ENCODE measurements at regions not wholly inside any gene's neighbourhood (a gene's known extent, or its start where the extent isn't known, plus 50 kb on each side); places are given as distances from the start of the nearest gene placed in this dataset.

DNA sequence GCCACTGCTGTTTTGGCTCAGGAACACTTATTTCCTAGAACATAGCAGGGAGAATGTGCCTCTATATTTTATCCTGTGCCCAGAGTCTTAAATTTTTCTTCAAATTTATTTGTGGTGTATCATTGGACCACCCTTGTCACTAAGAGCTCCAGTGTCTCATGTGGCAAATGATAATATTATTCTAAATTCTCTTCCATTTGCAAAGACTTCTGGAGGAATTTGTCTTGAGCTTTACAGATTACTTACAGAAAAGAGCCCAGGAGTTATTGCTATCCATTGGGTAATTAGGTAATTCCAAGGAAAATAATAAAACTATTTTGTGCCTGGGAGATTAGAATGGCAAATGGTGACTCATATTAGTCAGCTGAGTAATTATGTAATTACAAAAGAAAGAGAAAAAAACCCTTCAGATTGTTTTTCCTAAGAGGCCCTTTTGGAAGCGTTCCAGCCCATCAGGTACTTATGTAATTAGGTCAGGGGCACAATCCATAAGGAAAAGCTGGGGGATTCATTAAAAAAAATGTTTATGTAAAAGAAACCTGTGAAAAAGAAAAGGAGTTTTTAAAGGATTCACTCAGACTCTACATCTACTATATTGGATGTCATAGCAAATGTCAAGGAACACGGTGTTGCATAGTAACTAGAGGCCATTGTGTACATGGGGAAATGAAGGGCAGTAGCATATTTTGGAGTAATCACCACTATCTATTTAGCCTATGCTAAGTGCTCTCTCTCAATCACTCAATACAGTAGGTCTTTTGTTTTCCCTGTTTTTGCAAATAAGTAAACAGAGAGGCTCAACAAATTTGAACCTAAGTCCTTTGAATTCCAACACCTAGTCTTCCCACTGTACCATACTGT lies 380.9 kb upstream of the RARB start:
- ChIA-PET POLR2A (no interaction called here), CTCF (no interaction called here)
- Histone ChIP-seq H3K27ac (ENCODE audit: low read length) (no peak overlapping the region), H3K9me3 (ENCODE audit: control insufficient read depth, insufficient read depth, low read depth, low read length) (no peaks in the 10 kb centered on the region), H3K27me3 (ENCODE audit: control insufficient read depth, insufficient read depth, low read length) (no peaks in the 10 kb centered on the region), H3K4me1 (ENCODE audit: control insufficient read depth, insufficient read depth, low read length) (no peaks in the 10 kb centered on the region), H3K4me3 (ENCODE audit: low read depth in 2 of 2, low read length in 2 of 2) (no peak overlapping the region), H3K36me3 (ENCODE audit: control insufficient read depth, insufficient read depth, low read length) (no peaks in the 10 kb centered on the region)
- BruUV-seq (replicated peaks): no TSS peak
- TF ChIP-seq, protein P1, sequence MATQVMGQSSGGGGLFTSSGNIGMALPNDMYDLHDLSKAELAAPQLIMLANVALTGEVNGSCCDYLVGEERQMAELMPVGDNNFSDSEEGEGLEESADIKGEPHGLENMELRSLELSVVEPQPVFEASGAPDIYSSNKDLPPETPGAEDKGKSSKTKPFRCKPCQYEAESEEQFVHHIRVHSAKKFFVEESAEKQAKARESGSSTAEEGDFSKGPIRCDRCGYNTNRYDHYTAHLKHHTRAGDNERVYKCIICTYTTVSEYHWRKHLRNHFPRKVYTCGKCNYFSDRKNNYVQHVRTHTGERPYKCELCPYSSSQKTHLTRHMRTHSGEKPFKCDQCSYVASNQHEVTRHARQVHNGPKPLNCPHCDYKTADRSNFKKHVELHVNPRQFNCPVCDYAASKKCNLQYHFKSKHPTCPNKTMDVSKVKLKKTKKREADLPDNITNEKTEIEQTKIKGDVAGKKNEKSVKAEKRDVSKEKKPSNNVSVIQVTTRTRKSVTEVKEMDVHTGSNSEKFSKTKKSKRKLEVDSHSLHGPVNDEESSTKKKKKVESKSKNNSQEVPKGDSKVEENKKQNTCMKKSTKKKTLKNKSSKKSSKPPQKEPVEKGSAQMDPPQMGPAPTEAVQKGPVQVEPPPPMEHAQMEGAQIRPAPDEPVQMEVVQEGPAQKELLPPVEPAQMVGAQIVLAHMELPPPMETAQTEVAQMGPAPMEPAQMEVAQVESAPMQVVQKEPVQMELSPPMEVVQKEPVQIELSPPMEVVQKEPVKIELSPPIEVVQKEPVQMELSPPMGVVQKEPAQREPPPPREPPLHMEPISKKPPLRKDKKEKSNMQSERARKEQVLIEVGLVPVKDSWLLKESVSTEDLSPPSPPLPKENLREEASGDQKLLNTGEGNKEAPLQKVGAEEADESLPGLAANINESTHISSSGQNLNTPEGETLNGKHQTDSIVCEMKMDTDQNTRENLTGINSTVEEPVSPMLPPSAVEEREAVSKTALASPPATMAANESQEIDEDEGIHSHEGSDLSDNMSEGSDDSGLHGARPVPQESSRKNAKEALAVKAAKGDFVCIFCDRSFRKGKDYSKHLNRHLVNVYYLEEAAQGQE (IDR thresholded peaks at IDR 0.05; ENCODE audit: insufficient read depth in 1 of 2, low read depth in 2 of 2, low read length in 1 of 2): no peak
- TF ChIP-seq, protein P2, sequence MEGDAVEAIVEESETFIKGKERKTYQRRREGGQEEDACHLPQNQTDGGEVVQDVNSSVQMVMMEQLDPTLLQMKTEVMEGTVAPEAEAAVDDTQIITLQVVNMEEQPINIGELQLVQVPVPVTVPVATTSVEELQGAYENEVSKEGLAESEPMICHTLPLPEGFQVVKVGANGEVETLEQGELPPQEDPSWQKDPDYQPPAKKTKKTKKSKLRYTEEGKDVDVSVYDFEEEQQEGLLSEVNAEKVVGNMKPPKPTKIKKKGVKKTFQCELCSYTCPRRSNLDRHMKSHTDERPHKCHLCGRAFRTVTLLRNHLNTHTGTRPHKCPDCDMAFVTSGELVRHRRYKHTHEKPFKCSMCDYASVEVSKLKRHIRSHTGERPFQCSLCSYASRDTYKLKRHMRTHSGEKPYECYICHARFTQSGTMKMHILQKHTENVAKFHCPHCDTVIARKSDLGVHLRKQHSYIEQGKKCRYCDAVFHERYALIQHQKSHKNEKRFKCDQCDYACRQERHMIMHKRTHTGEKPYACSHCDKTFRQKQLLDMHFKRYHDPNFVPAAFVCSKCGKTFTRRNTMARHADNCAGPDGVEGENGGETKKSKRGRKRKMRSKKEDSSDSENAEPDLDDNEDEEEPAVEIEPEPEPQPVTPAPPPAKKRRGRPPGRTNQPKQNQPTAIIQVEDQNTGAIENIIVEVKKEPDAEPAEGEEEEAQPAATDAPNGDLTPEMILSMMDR (IDR thresholded peaks at IDR 0.05): no peak
- TF ChIP-seq TCF7L2 (IDR thresholded peaks at IDR 0.05; ENCODE audit: low read depth, low read length): no peak
- TF ChIP-seq SIN3A (IDR thresholded peaks at IDR 0.05; ENCODE audit: borderline replicate concordance, insufficient read depth, low read depth, low read length): no peak
- no peak for TF ChIP-seq POLR2AphosphoS5 (IDR thresholded peaks at IDR 0.05; ENCODE audit: low read depth, low read length)
- in situ Hi-C loops (cut with HindIII; ENCODE audit: low pct_unique_long_range_greater_than_20kb, low sequenced_read_pairs) (no loop called here), intact Hi-C loops (cut with micrococcal nuclease; ENCODE audit: unreplicated experiment) (no loop called here)
- ATAC-seq (no peak), DNase-seq (ENCODE audit: low read depth, low spot score) (no peak)

DNA sequence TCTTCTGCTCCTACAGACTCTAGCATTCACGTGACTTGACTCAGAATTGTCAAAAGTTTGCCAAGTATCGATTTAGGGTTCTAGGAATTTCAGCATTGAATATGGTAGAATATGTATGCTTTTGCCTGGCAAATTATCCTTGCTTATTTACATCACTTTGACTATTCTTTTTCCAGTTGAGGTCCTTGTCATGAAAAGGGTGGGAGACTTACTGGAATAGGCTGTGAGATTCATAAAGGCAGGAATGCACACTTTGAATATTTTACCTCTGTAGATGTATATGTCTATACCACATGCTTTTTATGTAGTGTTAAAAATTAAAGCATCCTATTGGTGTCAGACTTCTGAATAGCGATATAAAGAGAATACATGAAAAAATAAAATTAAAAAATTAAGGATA lies 378.8 kb upstream of the RARB start:
- H3K36me3 ChIP-seq (ENCODE audit: control insufficient read depth, insufficient read depth, low read length): no peaks in the 10 kb centered on the region
- no TSS peak for BruUV-seq (replicated peaks)
- H3K27ac ChIP-seq (ENCODE audit: low read length): no peak overlapping the region
- intact Hi-C loops (cut with micrococcal nuclease; ENCODE audit: unreplicated experiment): no loop called here
- no peak overlapping the region for H3K4me3 ChIP-seq (ENCODE audit: low read depth in 2 of 2, low read length in 2 of 2)
- no peak for TF ChIP-seq SIN3A (IDR thresholded peaks at IDR 0.05; ENCODE audit: borderline replicate concordance, insufficient read depth, low read depth, low read length)
- no peaks in the 10 kb centered on the region for H3K9me3 ChIP-seq (ENCODE audit: control insufficient read depth, insufficient read depth, low read depth, low read length)
- in situ Hi-C loops (cut with HindIII; ENCODE audit: low pct_unique_long_range_greater_than_20kb, low sequenced_read_pairs): no loop called here
- DNase-seq (ENCODE audit: low read depth, low spot score) (no peak), ATAC-seq (no peak)
- H3K4me1 ChIP-seq (ENCODE audit: control insufficient read depth, insufficient read depth, low read length): no peaks in the 10 kb centered on the region
- ChIA-PET CTCF (no interaction called here), POLR2A (no interaction called here)
- no peaks in the 10 kb centered on the region for H3K27me3 ChIP-seq (ENCODE audit: control insufficient read depth, insufficient read depth, low read length)

DNA sequence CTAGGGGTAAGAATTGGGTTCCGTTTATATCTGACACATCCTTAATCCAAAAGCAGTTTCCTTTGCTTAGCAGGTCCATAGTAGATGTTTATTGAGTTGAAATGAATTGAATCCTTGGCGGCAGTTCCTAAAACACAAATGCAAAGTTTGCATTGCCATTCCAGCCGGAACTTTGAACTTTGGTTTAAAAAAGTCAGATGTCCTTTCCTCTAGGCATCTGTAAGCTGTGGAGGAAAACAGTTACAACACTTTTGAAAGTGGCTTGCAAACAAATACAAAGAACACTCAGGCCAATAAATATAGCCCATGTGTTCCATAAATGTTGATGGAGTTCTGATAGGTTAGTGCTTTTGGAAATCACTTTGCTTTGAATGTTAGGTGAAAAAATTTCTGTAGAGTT lies 374.7 kb upstream of the RARB start:
- DNase-seq (ENCODE audit: low read depth, low spot score) (no peak), ATAC-seq (no peak)
- in situ Hi-C loops (cut with HindIII; ENCODE audit: low pct_unique_long_range_greater_than_20kb, low sequenced_read_pairs): no loop called here
- Histone ChIP-seq H3K4me1 (ENCODE audit: control insufficient read depth, insufficient read depth, low read length) (no peaks in the 10 kb centered on the region), H3K9me3 (ENCODE audit: control insufficient read depth, insufficient read depth, low read depth, low read length) (no peaks in the 10 kb centered on the region), H3K36me3 (ENCODE audit: control insufficient read depth, insufficient read depth, low read length) (no peaks in the 10 kb centered on the region), H3K27me3 (ENCODE audit: control insufficient read depth, insufficient read depth, low read length) (no peaks in the 10 kb centered on the region), H3K27ac (ENCODE audit: low read length) (no peak overlapping the region), H3K4me3 (ENCODE audit: low read depth in 2 of 2, low read length in 2 of 2) (no peak overlapping the region)
- intact Hi-C loops (cut with micrococcal nuclease; ENCODE audit: unreplicated experiment): no loop called here
- ChIA-PET CTCF (no interaction called here), POLR2A (no interaction called here)
- no peak for TF ChIP-seq POLR2AphosphoS5 (IDR thresholded peaks at IDR 0.05; ENCODE audit: low read depth, low read length)
- no peak for TF ChIP-seq SIN3A (IDR thresholded peaks at IDR 0.05; ENCODE audit: borderline replicate concordance, insufficient read depth, low read depth, low read length)
- TF ChIP-seq, protein P2 (IDR thresholded peaks at IDR 0.05): no peak
- TF ChIP-seq, protein P1 (IDR thresholded peaks at IDR 0.05; ENCODE audit: insufficient read depth in 1 of 2, low read depth in 2 of 2, low read length in 1 of 2): no peak
- no peak for TF ChIP-seq TCF7L2 (IDR thresholded peaks at IDR 0.05; ENCODE audit: low read depth, low read length)
- no TSS peak for BruUV-seq (replicated peaks)
